ENCODE measurements at regions not wholly inside any gene's neighbourhood (a gene's known extent, or its start where the extent isn't known, plus 50 kb on each side); places are given as distances from the start of the nearest gene placed in this dataset.
A peak's percentile ranks its signal among the peaks of the same experiment; 100 is the strongest.

- no peak for TF ChIP-seq CTCF (IDR thresholded peaks at IDR 0.05)
Observed at GRCh38 chr21:14012409-14012808, 198.3 kb downstream of the LIPI start.

- no peak for TF ChIP-seq CTCF (IDR thresholded peaks at IDR 0.05)
Observed at GRCh38 chr21:14010729-14011128, 200.0 kb downstream of the LIPI start.

GRCh38 chr21:13980115-13980662 is 230.6 kb downstream of the LIPI start:
- TF ChIP-seq CTCF (IDR thresholded peaks at IDR 0.05), result peak; percentile 34

GRCh38 chr21:13937236-13937635 is 273.5 kb downstream of the LIPI start:
- TF ChIP-seq CTCF (IDR thresholded peaks at IDR 0.05), result no peak

GRCh38 chr21:13854638-13855037 is 245.1 kb downstream of the POTED start:
- no peak for TF ChIP-seq CTCF (IDR thresholded peaks at IDR 0.05)

GRCh38 chr21:13827201-13827600 is 217.6 kb downstream of the POTED start:
- no peak for TF ChIP-seq CTCF (IDR thresholded peaks at IDR 0.05)

Measured in LNCAP (cell line).